ENCODE measurements at regions not wholly inside any gene's neighbourhood (a gene's known extent, or its start where the extent isn't known, plus 50 kb on each side); places are given as distances from the start of the nearest gene placed in this dataset.

- TF ChIP-seq, protein P1, sequence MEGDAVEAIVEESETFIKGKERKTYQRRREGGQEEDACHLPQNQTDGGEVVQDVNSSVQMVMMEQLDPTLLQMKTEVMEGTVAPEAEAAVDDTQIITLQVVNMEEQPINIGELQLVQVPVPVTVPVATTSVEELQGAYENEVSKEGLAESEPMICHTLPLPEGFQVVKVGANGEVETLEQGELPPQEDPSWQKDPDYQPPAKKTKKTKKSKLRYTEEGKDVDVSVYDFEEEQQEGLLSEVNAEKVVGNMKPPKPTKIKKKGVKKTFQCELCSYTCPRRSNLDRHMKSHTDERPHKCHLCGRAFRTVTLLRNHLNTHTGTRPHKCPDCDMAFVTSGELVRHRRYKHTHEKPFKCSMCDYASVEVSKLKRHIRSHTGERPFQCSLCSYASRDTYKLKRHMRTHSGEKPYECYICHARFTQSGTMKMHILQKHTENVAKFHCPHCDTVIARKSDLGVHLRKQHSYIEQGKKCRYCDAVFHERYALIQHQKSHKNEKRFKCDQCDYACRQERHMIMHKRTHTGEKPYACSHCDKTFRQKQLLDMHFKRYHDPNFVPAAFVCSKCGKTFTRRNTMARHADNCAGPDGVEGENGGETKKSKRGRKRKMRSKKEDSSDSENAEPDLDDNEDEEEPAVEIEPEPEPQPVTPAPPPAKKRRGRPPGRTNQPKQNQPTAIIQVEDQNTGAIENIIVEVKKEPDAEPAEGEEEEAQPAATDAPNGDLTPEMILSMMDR (IDR thresholded peaks at IDR 0.05): no peak
- no peak for TF ChIP-seq POLR2A (IDR thresholded peaks at IDR 0.05)
Observed at GRCh38 chr7:49158321-49158720, 234.0 kb downstream of the CDC14C start.
